ENCODE measurements at regions not wholly inside any gene's neighbourhood (a gene's known extent, or its start where the extent isn't known, plus 50 kb on each side); places are given as distances from the start of the nearest gene placed in this dataset.
"Not testable (repeated sequence)": the region's sequence is repeated elsewhere in the genome, so short reads cannot be mapped to it uniquely, and the experiment has no call there.

DNA sequence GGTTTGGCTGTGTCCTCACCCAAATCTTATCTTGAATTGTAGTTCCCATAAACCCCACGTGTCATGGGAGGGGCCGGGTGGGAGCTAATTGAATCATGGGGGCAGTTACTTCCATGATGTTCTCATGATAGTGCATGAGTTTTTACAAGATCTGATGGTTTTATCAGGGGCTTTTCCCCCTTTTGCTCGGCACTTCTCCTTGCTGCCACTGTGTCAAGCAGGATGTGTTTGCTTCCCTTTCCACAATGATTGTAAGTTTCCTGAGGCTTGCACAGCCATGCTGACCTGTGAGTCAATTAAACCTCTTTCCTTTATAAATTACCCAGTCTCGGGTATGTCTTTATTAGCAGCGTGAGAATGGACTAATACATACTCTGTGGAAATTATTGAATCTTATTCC lies 141.2 kb upstream of the MAGI2 start:
- H3K9me3 Mint-ChIP-seq; H3K4me3 Mint-ChIP-seq; H3K36me3 Mint-ChIP-seq (ENCODE audit: low read depth); H3K4me1 Mint-ChIP-seq (ENCODE audit: low read depth); H3K27ac Mint-ChIP-seq; H3K27me3 Mint-ChIP-seq (ENCODE audit: low read depth): not testable (repeated sequence)

DNA sequence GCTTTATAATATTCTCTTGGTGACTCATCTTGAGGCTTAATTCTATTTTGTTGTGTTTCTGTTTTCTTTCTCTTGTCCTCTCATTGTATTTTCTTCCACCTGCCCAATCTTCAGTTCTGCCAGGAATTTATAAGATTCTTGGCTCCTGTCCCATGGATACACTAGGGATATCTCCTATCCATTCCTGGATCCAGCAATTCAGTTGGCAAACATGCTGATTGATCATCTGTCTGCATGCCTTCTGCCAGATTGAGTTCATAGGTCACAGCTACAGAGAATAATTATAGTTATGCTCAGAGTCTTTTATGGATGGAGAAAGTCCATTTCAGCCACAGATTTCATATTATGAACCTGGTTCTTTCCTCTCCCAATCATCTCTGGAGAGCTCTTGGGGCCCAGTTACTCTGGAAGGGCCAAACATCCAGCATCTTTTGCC lies 140.4 kb upstream of the MAGI2 start:
- Mint-ChIP-seq H3K36me3 (ENCODE audit: low read depth) (no peaks in the 10 kb centered on the region), H3K27ac (no peak overlapping the region), H3K4me3 (no peak overlapping the region), H3K27me3 (ENCODE audit: low read depth) (no peaks in the 10 kb centered on the region), H3K4me1 (ENCODE audit: low read depth) (no peaks in the 10 kb centered on the region), H3K9me3 (no peaks in the 10 kb centered on the region)

DNA sequence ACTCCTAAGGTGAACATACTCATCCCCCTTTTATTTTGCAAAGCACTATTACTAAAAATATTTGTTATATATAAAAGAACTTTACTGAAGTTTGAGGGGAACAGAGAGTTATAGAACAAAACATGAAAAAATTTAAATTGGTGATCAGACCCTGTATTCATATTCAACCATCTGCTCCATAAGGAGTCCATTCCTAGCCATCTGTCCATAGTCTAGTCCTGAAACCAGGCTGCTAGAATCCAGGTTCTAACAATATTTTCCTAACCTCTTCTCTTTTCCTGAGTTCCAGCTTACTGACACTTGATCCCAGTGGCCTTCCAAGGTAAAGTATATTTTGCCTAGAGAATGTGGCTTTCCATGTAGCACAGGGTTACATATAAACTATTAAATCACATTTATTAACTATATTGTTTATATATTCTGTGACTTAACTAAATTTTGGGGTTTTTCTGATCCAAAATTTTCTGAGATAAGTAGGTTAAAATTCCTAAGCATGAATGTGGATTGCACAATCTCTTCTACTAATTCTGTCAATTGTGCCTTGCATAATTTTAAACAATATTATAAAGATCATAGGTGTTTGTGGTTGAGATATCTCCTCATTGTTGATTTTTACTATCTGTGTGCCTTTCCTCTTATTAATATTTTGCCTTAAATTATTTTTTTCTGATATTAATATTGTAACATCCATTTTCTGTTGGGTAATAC lies 137.6 kb upstream of the MAGI2 start:
- H3K9me3 Mint-ChIP-seq: no peaks in the 10 kb centered on the region
- H3K36me3 Mint-ChIP-seq (ENCODE audit: low read depth): no peaks in the 10 kb centered on the region
- H3K27ac Mint-ChIP-seq: no peak overlapping the region
- H3K27me3 Mint-ChIP-seq (ENCODE audit: low read depth): no peaks in the 10 kb centered on the region
- no peak overlapping the region for H3K4me3 Mint-ChIP-seq
- no peaks in the 10 kb centered on the region for H3K4me1 Mint-ChIP-seq (ENCODE audit: low read depth)

DNA sequence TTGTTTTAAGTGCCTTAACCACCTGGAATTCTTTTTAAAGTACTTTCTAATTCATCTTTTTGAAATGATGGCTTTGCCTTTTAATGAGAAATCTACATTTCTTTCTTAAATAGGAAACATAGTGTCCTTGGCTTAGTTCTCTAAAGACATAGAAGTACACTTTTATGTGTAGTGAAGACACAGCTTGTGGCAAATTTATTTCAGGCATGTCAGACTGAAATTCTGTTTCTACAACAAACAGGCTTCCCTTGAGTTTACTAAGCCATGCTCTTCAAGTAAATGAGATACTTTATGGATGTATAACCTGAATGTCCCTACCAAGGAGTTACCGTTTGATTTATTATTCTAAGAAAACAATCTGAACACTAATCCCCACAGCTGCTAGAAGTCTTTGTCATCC lies 136.9 kb upstream of the MAGI2 start:
- no peaks in the 10 kb centered on the region for H3K36me3 Mint-ChIP-seq (ENCODE audit: low read depth)
- no peaks in the 10 kb centered on the region for H3K27me3 Mint-ChIP-seq (ENCODE audit: low read depth)
- no peaks in the 10 kb centered on the region for H3K4me1 Mint-ChIP-seq (ENCODE audit: low read depth)
- H3K27ac Mint-ChIP-seq: no peak overlapping the region
- no peaks in the 10 kb centered on the region for H3K9me3 Mint-ChIP-seq
- H3K4me3 Mint-ChIP-seq: no peak overlapping the region

DNA sequence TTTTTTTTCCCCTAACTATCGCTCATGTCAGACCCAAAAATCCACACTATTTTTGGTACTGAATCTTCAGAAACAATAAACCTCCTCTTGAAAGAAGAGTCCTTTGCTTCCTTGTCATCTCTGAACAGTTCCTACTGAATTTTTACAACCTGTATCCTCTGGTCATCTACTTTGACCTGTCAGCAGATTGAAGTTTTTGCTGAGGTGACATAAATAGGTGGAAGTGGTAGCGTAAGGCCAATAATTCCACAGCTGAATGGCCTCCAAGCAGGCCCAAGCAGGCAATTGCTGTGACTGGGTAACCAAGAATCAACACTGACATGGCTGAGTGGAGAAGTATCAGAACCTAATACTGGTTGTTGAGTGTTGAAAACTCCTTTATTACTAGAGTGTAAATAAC lies 117.4 kb upstream of the MAGI2 start:
- H3K4me1 Mint-ChIP-seq (ENCODE audit: low read depth): no peaks in the 10 kb centered on the region
- no peaks in the 10 kb centered on the region for H3K36me3 Mint-ChIP-seq (ENCODE audit: low read depth)
- no peak overlapping the region for H3K4me3 Mint-ChIP-seq
- H3K27me3 Mint-ChIP-seq (ENCODE audit: low read depth): no peaks in the 10 kb centered on the region
- H3K9me3 Mint-ChIP-seq: no peaks in the 10 kb centered on the region
- H3K27ac Mint-ChIP-seq: no peak overlapping the region

DNA sequence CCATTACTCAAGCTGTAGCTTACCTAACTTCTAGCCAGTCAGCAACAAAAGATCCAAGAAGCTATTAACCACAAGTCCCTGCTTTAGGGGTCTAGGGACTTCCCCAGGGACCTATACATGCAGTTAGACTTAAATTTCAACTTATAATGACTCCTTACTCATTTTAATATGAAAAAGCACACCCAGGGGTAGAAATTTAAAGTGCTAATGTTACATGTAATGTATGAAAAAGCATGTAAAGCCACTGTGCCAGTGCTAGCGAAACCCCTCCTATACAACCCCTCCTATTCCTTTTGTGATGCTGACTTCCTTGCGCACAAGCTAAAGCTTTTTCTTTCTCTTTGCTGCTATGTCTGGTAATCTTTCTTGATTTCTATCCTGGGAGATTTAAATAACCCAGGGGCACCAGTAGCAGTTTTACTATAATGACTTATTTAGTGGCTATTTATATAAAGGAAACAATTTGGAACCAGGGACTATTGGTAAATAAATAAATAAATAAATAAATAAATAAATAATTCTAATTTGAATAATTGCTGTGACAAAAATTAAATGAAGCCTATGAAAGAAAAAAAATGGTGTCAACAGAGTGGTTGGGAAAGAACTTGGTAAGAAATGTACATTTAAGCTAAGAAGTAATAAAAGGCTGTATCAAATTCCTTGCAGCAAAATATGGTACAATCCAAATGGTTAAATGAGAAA lies 110.5 kb upstream of the MAGI2 start:
- no peaks in the 10 kb centered on the region for H3K36me3 Mint-ChIP-seq (ENCODE audit: low read depth)
- no peak overlapping the region for H3K27ac Mint-ChIP-seq
- no peaks in the 10 kb centered on the region for H3K9me3 Mint-ChIP-seq
- no peak overlapping the region for H3K4me3 Mint-ChIP-seq
- H3K27me3 Mint-ChIP-seq (ENCODE audit: low read depth): no peaks in the 10 kb centered on the region
- no peaks in the 10 kb centered on the region for H3K4me1 Mint-ChIP-seq (ENCODE audit: low read depth)

DNA sequence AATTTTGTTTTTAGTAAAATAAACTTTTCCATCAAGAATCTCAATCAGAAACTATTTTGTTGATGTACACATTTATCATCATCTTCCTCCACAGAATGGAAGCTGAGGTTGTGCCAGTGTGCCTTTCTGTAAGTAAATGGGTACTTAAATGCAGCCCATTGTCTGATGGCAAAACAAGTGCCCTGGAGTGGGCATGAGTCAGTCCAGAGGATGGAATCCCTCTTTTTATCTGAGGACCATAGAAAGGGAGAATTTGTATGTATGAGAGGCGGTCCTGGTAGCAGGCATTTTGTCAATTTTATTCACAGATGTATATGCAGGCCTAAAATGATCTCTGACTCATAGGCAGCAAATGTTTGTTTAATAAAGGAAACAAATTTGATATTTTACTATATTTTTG lies 102.1 kb upstream of the MAGI2 start:
- Mint-ChIP-seq H3K9me3 (no peaks in the 10 kb centered on the region), H3K4me1 (ENCODE audit: low read depth) (no peaks in the 10 kb centered on the region), H3K36me3 (ENCODE audit: low read depth) (no peaks in the 10 kb centered on the region), H3K27ac (no peak overlapping the region), H3K27me3 (ENCODE audit: low read depth) (no peaks in the 10 kb centered on the region), H3K4me3 (no peak overlapping the region)

DNA sequence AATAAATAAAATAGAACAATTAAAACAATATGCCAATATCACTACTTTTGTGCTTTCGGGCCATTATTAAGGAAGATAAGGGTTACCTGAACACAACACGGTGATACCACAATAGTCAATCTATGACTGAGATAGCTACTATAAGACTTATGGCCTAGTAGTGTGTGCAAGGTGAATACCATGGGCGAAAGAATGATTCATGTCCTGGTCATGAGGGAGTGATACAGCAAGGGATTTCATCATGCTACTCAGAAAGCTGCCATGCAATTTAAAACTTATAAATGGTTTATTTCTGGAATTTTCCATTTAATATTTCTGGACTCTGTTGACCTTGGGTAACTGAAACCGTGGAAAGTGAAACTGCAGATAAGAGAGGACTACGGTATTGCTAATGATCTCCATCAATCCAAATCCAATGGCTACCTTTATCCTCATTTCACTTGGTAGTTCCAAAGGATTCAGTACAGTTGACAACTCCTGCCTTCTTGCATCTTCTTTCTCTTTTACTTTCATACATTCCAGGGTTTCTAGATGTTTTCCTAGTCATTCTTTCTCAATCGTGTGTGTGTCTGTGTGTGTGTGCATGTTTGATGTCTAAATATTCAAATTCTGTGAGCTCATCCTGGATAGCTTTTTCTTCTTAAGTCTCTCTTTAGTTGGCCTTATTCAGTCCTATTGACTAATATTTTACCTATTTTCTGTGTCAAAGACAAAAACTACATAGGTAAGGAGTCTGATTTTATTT lies 100.5 kb upstream of the MAGI2 start:
- H3K4me1 Mint-ChIP-seq (ENCODE audit: low read depth): no peaks in the 10 kb centered on the region
- H3K9me3 Mint-ChIP-seq: no peaks in the 10 kb centered on the region
- no peaks in the 10 kb centered on the region for H3K36me3 Mint-ChIP-seq (ENCODE audit: low read depth)
- no peak overlapping the region for H3K4me3 Mint-ChIP-seq
- H3K27me3 Mint-ChIP-seq (ENCODE audit: low read depth): no peaks in the 10 kb centered on the region
- H3K27ac Mint-ChIP-seq: no peak overlapping the region

DNA sequence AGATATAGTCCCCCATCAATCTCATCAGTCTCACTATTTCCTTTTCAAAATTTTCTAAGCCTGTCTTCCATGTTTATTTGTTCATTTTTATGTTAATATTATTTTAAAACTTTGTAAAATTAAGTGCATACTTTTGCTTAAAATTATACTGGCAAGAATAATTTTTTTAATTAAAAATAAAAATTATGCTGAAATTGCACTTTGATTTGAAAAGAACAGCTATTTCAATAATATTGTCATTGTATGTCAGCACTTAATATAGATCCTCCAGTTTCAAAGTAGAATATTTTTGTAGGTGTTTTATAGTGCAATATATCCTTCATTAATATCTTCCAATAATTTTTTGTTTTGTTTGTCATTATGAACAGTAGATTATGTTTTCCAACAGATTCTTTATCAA lies 99.0 kb upstream of the MAGI2 start:
- Mint-ChIP-seq H3K4me3 (no peak overlapping the region), H3K4me1 (ENCODE audit: low read depth) (no peaks in the 10 kb centered on the region), H3K27me3 (ENCODE audit: low read depth) (no peaks in the 10 kb centered on the region), H3K36me3 (ENCODE audit: low read depth) (no peaks in the 10 kb centered on the region), H3K27ac (no peak overlapping the region), H3K9me3 (no peaks in the 10 kb centered on the region)

DNA sequence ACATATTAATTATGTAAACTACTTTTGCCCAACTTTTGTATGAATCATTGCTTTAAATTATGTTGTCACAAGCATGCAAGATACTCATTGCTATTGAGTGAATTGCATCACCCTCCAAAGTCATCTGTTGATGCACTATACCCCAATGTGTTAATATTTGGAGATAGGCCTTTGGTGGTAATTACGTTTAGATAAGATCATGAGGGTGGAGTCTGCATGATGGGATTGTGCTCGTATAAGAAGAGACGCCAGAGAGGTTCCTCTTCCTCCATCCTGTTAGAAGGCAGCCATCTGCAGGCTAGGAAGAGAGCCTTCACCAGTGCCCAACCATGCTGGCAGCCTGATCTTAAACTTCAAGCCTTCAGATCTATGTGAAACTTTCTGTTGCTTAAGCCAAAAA lies 95.3 kb upstream of the MAGI2 start:
- Mint-ChIP-seq H3K4me1 (ENCODE audit: low read depth) (no peaks in the 10 kb centered on the region), H3K27me3 (ENCODE audit: low read depth) (no peaks in the 10 kb centered on the region), H3K9me3 (no peaks in the 10 kb centered on the region), H3K36me3 (ENCODE audit: low read depth) (no peaks in the 10 kb centered on the region), H3K4me3 (no peak overlapping the region), H3K27ac (no peak overlapping the region)

DNA sequence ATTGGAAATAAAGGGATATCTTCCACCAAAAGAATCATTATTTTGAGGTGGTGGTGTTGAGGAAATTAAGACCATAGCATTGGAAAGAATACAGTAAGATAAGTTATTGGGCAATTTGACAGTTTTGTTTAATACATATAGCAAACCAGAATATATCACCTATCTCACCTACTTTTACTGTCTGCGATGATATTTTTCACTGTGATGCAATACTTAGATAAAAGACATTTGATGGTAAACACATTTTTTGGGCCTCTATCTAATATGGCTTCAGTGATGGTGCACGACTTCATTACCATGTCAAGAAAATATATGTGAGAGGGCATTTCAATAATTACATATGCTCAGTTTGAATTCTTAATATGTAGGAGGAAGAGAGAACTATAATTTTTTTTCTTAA lies 93.7 kb upstream of the MAGI2 start:
- Mint-ChIP-seq H3K27ac (no peak overlapping the region), H3K4me3 (no peak overlapping the region), H3K4me1 (ENCODE audit: low read depth) (no peaks in the 10 kb centered on the region), H3K9me3 (no peaks in the 10 kb centered on the region), H3K36me3 (ENCODE audit: low read depth) (no peaks in the 10 kb centered on the region), H3K27me3 (ENCODE audit: low read depth) (no peaks in the 10 kb centered on the region)

DNA sequence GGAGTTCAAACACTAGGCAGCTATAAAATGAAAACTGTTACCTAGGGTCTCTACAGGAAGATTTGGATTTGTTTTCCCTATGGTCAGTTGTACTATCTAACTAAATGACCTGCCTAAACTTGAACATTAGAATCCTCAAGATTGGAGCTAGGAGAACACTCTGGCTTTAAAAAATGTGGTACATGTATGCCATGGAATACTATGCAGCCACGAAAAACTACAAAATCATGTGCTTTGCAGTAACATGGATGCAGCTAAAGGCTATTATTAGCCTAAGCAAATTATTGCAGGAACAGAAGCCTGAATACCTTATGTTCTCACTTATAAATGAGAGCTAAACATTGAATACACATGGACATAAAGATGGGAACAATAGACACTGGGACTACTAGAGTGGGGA lies 87.1 kb upstream of the MAGI2 start:
- no peak overlapping the region for H3K27ac Mint-ChIP-seq
- H3K36me3 Mint-ChIP-seq (ENCODE audit: low read depth): no peaks in the 10 kb centered on the region
- no peaks in the 10 kb centered on the region for H3K9me3 Mint-ChIP-seq

DNA sequence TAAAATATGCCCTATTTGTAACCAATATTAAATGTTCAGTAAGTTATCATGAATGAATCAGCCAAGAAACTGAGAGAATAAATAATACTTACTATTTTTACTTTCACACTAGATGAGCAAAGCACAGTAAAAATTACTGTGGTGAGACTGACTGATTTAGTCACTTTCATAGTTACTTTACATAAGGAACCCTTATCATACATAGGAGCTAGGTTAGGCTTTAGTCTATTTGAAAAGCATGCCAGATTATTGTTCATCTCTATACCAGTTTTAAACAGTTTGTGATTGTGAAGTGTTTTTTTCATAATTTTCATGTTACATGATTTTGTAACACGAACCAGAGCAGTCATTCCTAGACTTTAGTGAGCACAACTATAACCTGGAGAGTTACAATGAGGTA lies 80.7 kb upstream of the MAGI2 start:
- no peaks in the 10 kb centered on the region for H3K9me3 Mint-ChIP-seq
- H3K4me3 Mint-ChIP-seq: no peak overlapping the region
- no peak overlapping the region for H3K27ac Mint-ChIP-seq
- H3K4me1 Mint-ChIP-seq (ENCODE audit: low read depth): no peaks in the 10 kb centered on the region
- H3K36me3 Mint-ChIP-seq (ENCODE audit: low read depth): no peaks in the 10 kb centered on the region
- no peaks in the 10 kb centered on the region for H3K27me3 Mint-ChIP-seq (ENCODE audit: low read depth)

More for the DNA sequence above, 87.1 kb upstream of the MAGI2 start:
- Mint-ChIP-seq H3K4me1 (ENCODE audit: low read depth) (no peaks in the 10 kb centered on the region), H3K27me3 (ENCODE audit: low read depth) (no peaks in the 10 kb centered on the region), H3K4me3 (no peak overlapping the region)

DNA sequence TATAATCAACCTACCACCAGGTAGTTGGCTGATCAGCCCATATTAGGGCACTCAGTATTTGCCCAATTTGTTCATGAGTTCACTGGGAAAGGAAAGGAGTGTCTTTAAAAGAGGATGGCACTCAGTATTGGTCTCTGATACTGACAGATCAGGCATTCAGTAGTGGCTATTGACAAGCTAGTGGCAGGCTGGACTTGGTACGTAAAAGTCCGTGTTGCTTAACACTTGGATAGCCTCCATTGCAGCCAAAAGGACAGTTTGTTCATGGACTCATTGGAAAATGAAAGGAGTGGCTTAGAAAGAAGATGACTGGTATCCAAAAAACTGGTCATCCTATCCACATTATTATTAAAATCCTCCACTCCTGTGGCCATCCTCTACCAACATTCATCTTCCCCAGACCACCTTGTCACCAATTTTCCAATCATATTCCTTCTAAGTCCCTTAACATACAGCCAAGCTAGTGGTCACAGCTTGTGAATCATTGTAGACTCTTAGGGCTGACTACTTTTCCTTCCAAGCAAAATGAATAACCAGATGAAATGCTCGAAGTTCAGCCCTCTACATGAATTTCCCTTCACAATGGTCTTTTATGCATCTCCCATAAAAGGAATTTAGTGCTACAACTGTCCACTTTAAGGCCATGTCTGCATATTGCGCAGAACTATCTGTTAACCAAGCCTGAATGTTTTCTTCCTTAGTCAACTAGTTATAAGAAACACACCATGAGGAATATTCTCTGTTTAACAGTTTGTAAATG lies 78.6 kb upstream of the MAGI2 start:
- no peak overlapping the region for H3K27ac Mint-ChIP-seq
- H3K4me1 Mint-ChIP-seq (ENCODE audit: low read depth): no peaks in the 10 kb centered on the region
- H3K27me3 Mint-ChIP-seq (ENCODE audit: low read depth): no peaks in the 10 kb centered on the region

More for the DNA sequence above, 78.6 kb upstream of the MAGI2 start:
- no peaks in the 10 kb centered on the region for H3K9me3 Mint-ChIP-seq
- H3K4me3 Mint-ChIP-seq: no peak overlapping the region
- no peaks in the 10 kb centered on the region for H3K36me3 Mint-ChIP-seq (ENCODE audit: low read depth)
